MCF 10A (cell line): ENCODE measurements at regions not wholly inside any gene's neighbourhood (a gene's known extent, or its start where the extent isn't known, plus 50 kb on each side); places are given as distances from the start of the nearest gene placed in this dataset.

Source experiments
- BruUV-seq: library from RNA; stranded (reverse); fragments of 400-500 nt; replicated peaks from 2 replicates; lab custom pipeline; 2021; lab: Mats Ljungman, UMichigan
- CTCF ChIA-PET: fragments of 300-600 bp; sonication (Branson Sonifier 250); formaldehyde crosslinking; extraction: SDS; loops from one replicate; lab custom pipeline; 2021; ENCODE audit warnings: antibody characterized with exemption, inconsistent platforms; lab: Yijun Ruan, JAX
- POLR2A ChIA-PET: fragments of 300-600, 350-650 bp; sonication (Branson Sonifier 250); formaldehyde crosslinking; extraction: SDS; loops from one replicate; lab custom pipeline; 2020; ENCODE audit warnings: antibody characterized with exemption, inconsistent platforms; lab: Yijun Ruan, JAX
- DNase-seq: peaks from one replicate; pipeline ENCODE4 v3.0.0-alpha.2; 2018; ENCODE audit not compliant: unreplicated experiment
- H3K27ac Mint-ChIP-seq: one replicate; pipeline ENCODE4 v1.8.0; 2022; ENCODE audit warnings: mild to moderate bottlenecking, low read depth, mixed read lengths; ENCODE audit not compliant: unreplicated experiment
- H3K27me3 Mint-ChIP-seq: one replicate; pipeline ENCODE4 v1.8.0; 2022; ENCODE audit warnings: mixed read lengths; ENCODE audit not compliant: insufficient read depth, unreplicated experiment
- H3K36me3 Mint-ChIP-seq: one replicate; pipeline ENCODE4 v1.8.0; 2022; ENCODE audit warnings: mild to moderate bottlenecking, moderate library complexity, mixed read lengths; ENCODE audit not compliant: insufficient read depth, unreplicated experiment
- H3K4me1 Mint-ChIP-seq: one replicate; pipeline ENCODE4 v1.8.0; 2022; ENCODE audit warnings: mixed read lengths; ENCODE audit not compliant: insufficient read depth, unreplicated experiment
- H3K4me3 Mint-ChIP-seq: one replicate; pipeline ENCODE4 v1.8.0; 2022; ENCODE audit warnings: mild to moderate bottlenecking, moderate library complexity, mixed read lengths; ENCODE audit not compliant: unreplicated experiment
- H3K9me3 Mint-ChIP-seq: one replicate; pipeline ENCODE4 v1.8.0; 2022; ENCODE audit warnings: mixed read lengths; ENCODE audit not compliant: unreplicated experiment
- CTCF ChIP-seq: fragments of 200-600 bp; IDR thresholded peaks from one replicate; pipeline ENCODE4 v1.8.0; 2022; ENCODE audit warnings: antibody characterized with exemption, mild to moderate bottlenecking; ENCODE audit not compliant: unreplicated experiment
- intact Hi-C: fragments of 100-400 bp; cut with micrococcal nuclease; formaldehyde crosslinking; loops from 2 replicates; pipeline ENCODE4 v1.14.1; 2022

GRCh38 chr2:13968811-13969210 lies 663.7 kb upstream of the LRATD1 start:
- Mint-ChIP-seq H3K9me3 (no peaks in the 10 kb centered on the region), H3K27me3 (no peaks in the 10 kb centered on the region), H3K4me1 (no peaks in the 10 kb centered on the region), H3K4me3 (peak overlapping the region; percentile 10), H3K27ac (peak overlapping the region; percentile 79), H3K36me3 (no peaks in the 10 kb centered on the region)
- ChIA-PET CTCF (no interaction called here), POLR2A (no interaction called here)
- no TSS peak for BruUV-seq
- intact Hi-C loops: no loop called here
- TF ChIP-seq CTCF: no peak
- DNase-seq: peak; percentile 19

GRCh38 chr2:13986119-13986720 lies 646.3 kb upstream of the LRATD1 start:
- BruUV-seq: no TSS peak
- peaks cover 4% of the 10 kb centered on the region for H3K4me1 Mint-ChIP-seq
- no peaks in the 10 kb centered on the region for H3K36me3 Mint-ChIP-seq
- H3K27me3 Mint-ChIP-seq: no peaks in the 10 kb centered on the region
- ChIA-PET CTCF (interaction anchor here (0.5 to 1.2 kb wide), 2 partner anchors 11 to 26 kb away, joined by 3 read pairs; no protein-coding TSS in a partner anchor), POLR2A (no interaction called here)
- H3K9me3 Mint-ChIP-seq: peaks cover 4% of the 10 kb centered on the region
- H3K4me3 Mint-ChIP-seq: no peak overlapping the region
- TF ChIP-seq CTCF: no peak
- H3K27ac Mint-ChIP-seq: no peak overlapping the region
- DNase-seq: no peak
- intact Hi-C loops: no loop called here

- TF ChIP-seq CTCF: no peak
- POLR2A ChIA-PET: no interaction called here
- Mint-ChIP-seq H3K27ac (no peak overlapping the region), H3K36me3 (peaks cover 6% of the 10 kb centered on the region), H3K27me3 (no peaks in the 10 kb centered on the region), H3K9me3 (no peaks in the 10 kb centered on the region), H3K4me3 (no peak overlapping the region), H3K4me1 (no peaks in the 10 kb centered on the region)
- peak; percentile 11 for DNase-seq
- CTCF ChIA-PET: no interaction called here
- intact Hi-C loops: no loop called here
- BruUV-seq: no TSS peak
These were observed 636.0 kb upstream of the LRATD1 start for GRCh38 chr2:13996527-13996926.

GRCh38 chr2:14011190-14011589 lies 621.3 kb upstream of the LRATD1 start:
- peaks cover 1% of the 10 kb centered on the region for H3K4me1 Mint-ChIP-seq
- no peak overlapping the region for H3K4me3 Mint-ChIP-seq
- BruUV-seq: no TSS peak
- CTCF ChIA-PET: interaction anchor here (0.6 kb wide), 3 partner anchors 231 to 1363 kb away, joined by 3 to 5 read pairs (median 3); no protein-coding TSS in a partner anchor
- no peak overlapping the region for H3K27ac Mint-ChIP-seq
- intact Hi-C loops: no loop called here
- peaks cover 14% of the 10 kb centered on the region for H3K9me3 Mint-ChIP-seq
- no peaks in the 10 kb centered on the region for H3K36me3 Mint-ChIP-seq
- H3K27me3 Mint-ChIP-seq: no peaks in the 10 kb centered on the region
- TF ChIP-seq CTCF: no peak
- DNase-seq: no peak
- POLR2A ChIA-PET: no interaction called here
